ENCODE measurements at regions not wholly inside any gene's neighbourhood (a gene's known extent, or its start where the extent isn't known, plus 50 kb on each side); places are given as distances from the start of the nearest gene placed in this dataset.

GRCh38 chr1:80418134-80418533, 1382.6 kb upstream of the ADGRL2 start (continued):
- TF ChIP-seq RAD21 (IDR thresholded peaks at IDR 0.05 in 1 of 2, conservative IDR thresholded peaks at IDR 0.05 in 1 of 2; ENCODE audit: low read depth in 2 of 2, low read length in 2 of 2) = no peak

Data from H1 (cell line).